C4-2B (cell line): ENCODE measurements at regions not wholly inside any gene's neighbourhood (a gene's known extent, or its start where the extent isn't known, plus 50 kb on each side); places are given as distances from the start of the nearest gene placed in this dataset.

Source experiments
- H3K27ac ChIP-seq: fragments of 450-650 bp; 2 replicates; pipeline ENCODE4 v1.5.1; 2017
- CTCF ChIP-seq: fragments of 450-650 bp; conservative IDR thresholded peaks from 2 replicates; pipeline ENCODE4 v1.5.1; 2017; ENCODE audit warnings: mild to moderate bottlenecking
- ZFX ChIP-seq: fragments of 450-650 bp; IDR thresholded peaks from 2 replicates; pipeline ENCODE4 v1.6.1; 2017

GRCh38 chr4:74590476-74590875 lies 145.5 kb downstream of the AREG start:
- H3K27ac ChIP-seq, result no peak overlapping the region
- TF ChIP-seq CTCF (no peak), ZFX (no peak)

GRCh38 chr4:74598611-74599325 lies 153.8 kb downstream of the AREG start:
- no peak for TF ChIP-seq ZFX
- no peak for TF ChIP-seq CTCF
- H3K27ac ChIP-seq, result no peak overlapping the region

- H3K27ac ChIP-seq, result no peak overlapping the region
- TF ChIP-seq ZFX, result no peak
Measured at GRCh38 chr4:74603186-74603585, 158.2 kb downstream of the AREG start.

- H3K27ac ChIP-seq, result no peak overlapping the region
- TF ChIP-seq ZFX (no peak), CTCF (no peak)
Measured at GRCh38 chr4:74608151-74608949, 163.4 kb downstream of the AREG start.

GRCh38 chr4:74610491-74610890 lies 165.6 kb downstream of the AREG start:
- H3K27ac ChIP-seq, result no peak overlapping the region
- TF ChIP-seq CTCF (no peak), ZFX (no peak)

- H3K27ac ChIP-seq, result no peak overlapping the region
- TF ChIP-seq CTCF (no peak), ZFX (no peak)
Measured at GRCh38 chr4:74612837-74613236, 167.9 kb downstream of the AREG start.

GRCh38 chr4:74613266-74613665 lies 168.3 kb downstream of the AREG start:
- no peak for TF ChIP-seq CTCF
- TF ChIP-seq ZFX, result no peak
- H3K27ac ChIP-seq, result no peak overlapping the region

- H3K27ac ChIP-seq, result no peak overlapping the region
- TF ChIP-seq ZFX, result no peak
- no peak for TF ChIP-seq CTCF
Measured at GRCh38 chr4:74615411-74615810, 170.5 kb downstream of the AREG start.
